ENCODE measurements at regions not wholly inside any gene's neighbourhood (a gene's known extent, or its start where the extent isn't known, plus 50 kb on each side); places are given as distances from the start of the nearest gene placed in this dataset.
"Not testable (repeated sequence)": the region's sequence is repeated elsewhere in the genome, so short reads cannot be mapped to it uniquely, and the experiment has no call there.

DNA sequence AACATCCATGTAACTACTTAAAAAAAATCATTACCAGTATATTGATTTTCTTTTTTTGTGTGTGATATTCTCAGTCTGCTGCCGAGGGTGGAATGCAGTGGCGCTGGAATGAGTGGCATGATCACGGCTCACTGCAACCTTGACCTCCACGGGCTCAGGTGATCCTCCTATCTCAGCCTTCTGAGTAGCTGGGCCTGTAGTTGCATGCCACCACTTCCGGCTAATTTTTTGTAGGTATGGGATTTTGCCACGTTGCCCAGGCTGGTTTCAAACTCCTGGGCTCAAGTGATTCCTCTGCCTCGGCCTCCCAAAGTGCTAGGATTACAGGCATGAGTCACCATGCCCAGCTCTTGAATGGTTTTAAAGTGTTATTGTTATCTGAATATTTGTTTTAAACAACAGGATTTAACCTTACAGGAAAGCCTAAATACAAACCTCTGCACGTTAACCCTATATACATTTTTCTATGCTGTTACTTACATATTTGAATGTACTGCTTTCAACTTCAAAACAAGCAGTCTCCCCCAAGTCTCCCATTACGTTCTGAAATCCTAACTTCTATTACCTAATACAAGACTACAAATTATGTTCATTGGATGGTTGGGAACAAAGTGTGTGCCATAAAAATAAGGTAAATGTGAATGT lies 61.7 kb downstream of the KPNA2 start:
- no peaks in the 10 kb centered on the region for H3K4me1 Mint-ChIP-seq
- H3K9me3 Mint-ChIP-seq: no peaks in the 10 kb centered on the region
- no peaks in the 10 kb centered on the region for H3K36me3 Mint-ChIP-seq (ENCODE audit: low read depth)
- no peaks in the 10 kb centered on the region for H3K27me3 Mint-ChIP-seq
- no peak overlapping the region for H3K4me3 Mint-ChIP-seq
- no peak for ATAC-seq (replicated peaks)
- no peak overlapping the region for H3K27ac Mint-ChIP-seq

DNA sequence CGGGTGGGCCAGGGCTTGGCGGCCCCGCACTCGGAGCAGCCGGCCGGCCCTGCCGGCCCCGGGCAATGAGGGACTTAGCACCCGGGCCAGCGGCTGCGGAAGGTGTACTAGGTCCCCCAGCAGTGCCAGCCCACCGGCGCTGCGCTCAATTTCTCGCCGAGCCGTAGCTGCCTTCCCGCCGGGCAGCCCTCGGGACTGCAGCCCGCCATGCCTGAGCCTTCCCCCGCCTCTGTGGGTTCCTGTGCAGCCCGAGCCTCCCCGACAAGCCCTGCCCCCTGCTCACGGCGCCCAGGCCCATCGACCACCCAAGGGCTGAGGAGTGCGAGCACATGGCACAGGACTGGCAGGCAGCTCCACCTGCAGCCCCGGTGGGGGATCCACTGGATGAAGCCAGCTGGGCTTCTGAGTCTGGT lies 63.8 kb downstream of the KPNA2 start:
- H3K27ac Mint-ChIP-seq; H3K36me3 Mint-ChIP-seq (ENCODE audit: low read depth); H3K27me3 Mint-ChIP-seq; H3K9me3 Mint-ChIP-seq; ATAC-seq (replicated peaks); H3K4me3 Mint-ChIP-seq: not testable (repeated sequence)
- peaks cover 10% of the 10 kb centered on the region for H3K4me1 Mint-ChIP-seq

DNA sequence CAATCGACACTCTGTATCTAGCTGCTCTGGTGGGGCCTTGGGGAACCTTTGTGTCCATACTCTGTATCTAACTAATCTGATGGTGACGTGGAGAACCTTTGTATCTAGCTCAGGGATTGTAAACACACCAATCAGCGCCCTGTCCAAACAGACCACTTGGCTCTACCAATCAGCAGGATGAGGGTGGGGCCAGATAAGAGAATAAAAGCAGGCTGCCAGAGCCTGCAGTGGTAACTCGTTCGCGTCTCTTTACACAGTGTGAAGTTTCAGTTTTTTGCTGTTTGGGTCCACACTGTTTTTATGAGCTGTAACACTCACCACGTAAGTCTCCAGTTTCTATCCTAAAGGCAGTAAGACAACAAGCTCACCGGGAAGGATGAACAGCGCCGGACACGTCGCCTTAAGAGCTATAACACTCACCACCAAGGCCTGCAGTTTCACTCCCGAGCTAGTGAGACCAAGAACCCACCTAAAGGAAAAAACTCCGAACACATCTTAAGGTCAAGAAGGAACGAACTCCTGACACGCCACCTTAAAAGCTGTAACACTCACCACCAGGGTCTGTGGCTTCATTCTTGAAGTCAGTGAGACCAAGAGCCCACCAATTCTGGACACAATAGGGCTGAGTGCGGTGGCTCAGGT lies 64.6 kb downstream of the KPNA2 start:
- Mint-ChIP-seq H3K27me3 (no peaks in the 10 kb centered on the region), H3K36me3 (ENCODE audit: low read depth) (peaks cover 14% of the 10 kb centered on the region), H3K4me3 (peak overlapping the region; percentile 93), H3K4me1 (peaks cover 15% of the 10 kb centered on the region), H3K27ac (no peak overlapping the region), H3K9me3 (no peaks in the 10 kb centered on the region)
- ATAC-seq (replicated peaks): no peak

DNA sequence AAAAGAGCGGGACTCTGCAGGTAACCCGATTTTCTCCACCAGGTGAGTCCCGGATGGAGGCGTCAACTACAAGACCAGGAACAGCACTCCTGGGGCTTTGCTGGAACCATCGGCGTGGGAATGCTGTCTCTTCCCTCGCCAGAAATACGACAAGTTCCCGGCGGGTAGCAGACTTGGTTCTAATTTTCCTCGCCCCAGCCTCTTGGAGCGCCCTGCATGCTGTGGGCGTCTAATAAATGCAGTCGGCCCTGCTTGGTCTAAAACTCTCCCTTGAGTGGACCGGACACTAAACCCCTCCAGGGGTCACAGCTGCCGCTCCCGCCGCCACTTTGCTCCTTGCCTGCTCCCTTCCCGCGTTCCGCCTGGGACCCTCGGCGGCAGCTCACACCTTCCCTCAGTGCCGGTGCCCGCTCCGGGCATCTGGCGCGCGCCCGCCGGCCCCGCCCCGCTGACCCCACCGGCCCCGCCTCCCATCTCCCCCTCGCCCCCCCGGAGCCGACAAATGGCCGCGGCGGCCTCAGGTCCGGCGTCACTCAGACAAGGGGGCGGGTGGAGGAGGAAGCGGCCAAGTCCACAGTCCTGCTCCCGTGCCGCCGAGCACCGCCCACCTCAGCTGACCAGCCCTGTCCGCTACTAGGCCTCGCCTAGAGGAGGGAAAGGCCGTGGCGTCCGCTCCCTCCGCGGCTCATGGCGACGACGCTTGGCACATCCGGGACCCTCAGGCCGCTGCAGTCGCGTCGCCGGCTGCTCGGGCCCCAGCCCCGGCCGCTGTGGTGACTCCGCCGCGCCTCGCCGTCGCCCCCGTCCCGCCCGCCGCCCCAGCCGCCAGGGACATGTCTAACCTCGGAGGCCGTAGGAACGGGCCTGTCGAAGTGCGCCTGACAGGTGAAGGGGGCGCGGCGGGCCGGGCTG lies 65.8 kb downstream of the KPNA2 start:
- Mint-ChIP-seq H3K4me1 (peaks cover 19% of the 10 kb centered on the region), H3K4me3 (peak overlapping the region; percentile 93), H3K27ac (peak overlapping the region; percentile 96), H3K36me3 (ENCODE audit: low read depth) (peaks cover 19% of the 10 kb centered on the region), H3K9me3 (no peaks in the 10 kb centered on the region), H3K27me3 (no peaks in the 10 kb centered on the region)
- peak; percentile 90 for ATAC-seq (replicated peaks)

DNA sequence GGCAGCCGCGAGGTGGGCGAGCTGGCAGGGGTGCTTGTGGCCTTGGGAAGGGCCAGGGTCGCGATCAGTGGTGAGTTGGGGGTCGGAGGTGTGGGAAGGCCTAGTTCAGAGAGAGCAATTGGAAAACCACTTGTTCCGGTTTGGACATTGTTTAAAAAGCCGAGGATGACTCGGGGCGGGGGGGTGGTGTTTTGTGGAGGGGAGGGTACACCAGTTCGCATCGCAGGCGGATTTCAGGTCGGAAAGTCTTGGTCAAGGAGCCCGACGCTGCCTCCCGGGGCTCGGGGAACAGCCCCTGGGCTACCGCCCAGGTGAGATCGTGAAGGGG lies 66.4 kb downstream of the KPNA2 start:
- Mint-ChIP-seq H3K36me3 (ENCODE audit: low read depth) (peaks cover 22% of the 10 kb centered on the region), H3K4me1 (peaks cover 24% of the 10 kb centered on the region), H3K4me3 (peak overlapping the region; percentile 93), H3K9me3 (no peaks in the 10 kb centered on the region), H3K27me3 (no peaks in the 10 kb centered on the region), H3K27ac (peak overlapping the region; percentile 96)
- peak; percentile 12 for ATAC-seq (replicated peaks)

DNA sequence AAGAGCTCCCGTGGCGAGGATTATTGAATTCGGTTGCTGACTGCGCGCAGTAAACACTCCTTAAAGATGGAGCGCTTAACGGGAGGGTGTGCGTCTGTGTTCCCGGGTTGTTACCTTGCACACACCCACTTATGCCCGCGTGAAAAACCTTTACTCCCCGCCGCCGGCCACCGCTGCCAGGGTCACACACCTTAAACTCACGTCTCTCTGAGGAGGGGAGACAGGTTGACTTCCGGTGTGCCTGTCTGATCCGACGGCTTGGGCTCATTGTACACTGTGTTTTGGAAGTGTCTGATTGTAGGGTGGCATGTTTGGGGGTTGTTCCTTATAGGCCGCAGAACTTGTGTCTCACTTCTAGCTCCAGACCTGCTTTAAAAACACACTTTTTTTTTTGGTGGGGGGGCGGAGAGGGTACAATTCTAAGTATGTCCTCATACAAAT lies 66.8 kb downstream of the KPNA2 start:
- peaks cover 27% of the 10 kb centered on the region for H3K4me1 Mint-ChIP-seq
- peak overlapping the region; percentile 96 for H3K27ac Mint-ChIP-seq
- ATAC-seq (replicated peaks): peak; percentile 25
- H3K27me3 Mint-ChIP-seq: no peaks in the 10 kb centered on the region
- H3K9me3 Mint-ChIP-seq: no peaks in the 10 kb centered on the region
- peaks cover 26% of the 10 kb centered on the region for H3K36me3 Mint-ChIP-seq (ENCODE audit: low read depth)
- peak overlapping the region; percentile 93 for H3K4me3 Mint-ChIP-seq

DNA sequence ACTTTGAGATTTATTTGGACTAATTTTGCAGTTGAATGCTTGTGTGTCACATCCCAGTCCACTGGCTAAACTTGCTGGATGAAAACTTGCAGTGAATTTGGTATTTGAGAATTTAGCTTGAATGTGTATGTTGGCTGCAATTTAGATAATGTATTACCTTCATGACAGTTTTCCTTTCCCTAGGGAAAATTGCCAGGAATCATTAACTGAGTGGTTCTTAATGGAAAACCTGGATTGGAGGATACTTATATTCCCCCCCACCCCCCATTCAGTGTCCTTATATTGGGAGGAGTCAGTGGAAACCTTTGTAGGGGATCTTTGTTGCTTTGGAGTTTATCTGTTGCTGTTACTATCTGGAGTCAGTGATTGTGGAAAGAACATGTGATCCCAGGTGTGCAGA lies 67.6 kb downstream of the KPNA2 start:
- Mint-ChIP-seq H3K27ac (peak overlapping the region; percentile 96), H3K27me3 (no peaks in the 10 kb centered on the region), H3K4me3 (peak overlapping the region; percentile 93), H3K9me3 (no peaks in the 10 kb centered on the region), H3K4me1 (peaks cover 30% of the 10 kb centered on the region), H3K36me3 (ENCODE audit: low read depth) (peaks cover 30% of the 10 kb centered on the region)
- ATAC-seq (replicated peaks): no peak

DNA sequence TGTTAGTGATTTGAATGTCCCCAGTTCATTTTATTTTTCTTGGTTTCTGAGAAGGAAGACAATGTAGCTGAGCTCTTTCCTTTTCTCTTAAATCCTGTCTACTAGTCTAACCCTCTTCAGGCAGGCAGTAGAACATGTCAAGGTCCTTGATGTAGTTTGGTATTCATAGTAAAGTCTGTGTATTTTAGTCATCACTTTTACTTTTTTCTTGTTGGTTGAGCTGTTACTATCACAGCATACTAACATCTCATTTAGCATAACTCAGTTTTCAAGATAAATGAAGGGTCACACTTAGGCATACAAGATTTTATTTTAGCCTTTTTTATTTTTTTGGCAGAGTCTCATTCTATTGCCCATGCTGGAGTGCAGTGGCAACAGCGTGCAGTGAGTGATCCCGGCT lies 70.5 kb downstream of the KPNA2 start:
- H3K27ac Mint-ChIP-seq: no peak overlapping the region

DNA sequence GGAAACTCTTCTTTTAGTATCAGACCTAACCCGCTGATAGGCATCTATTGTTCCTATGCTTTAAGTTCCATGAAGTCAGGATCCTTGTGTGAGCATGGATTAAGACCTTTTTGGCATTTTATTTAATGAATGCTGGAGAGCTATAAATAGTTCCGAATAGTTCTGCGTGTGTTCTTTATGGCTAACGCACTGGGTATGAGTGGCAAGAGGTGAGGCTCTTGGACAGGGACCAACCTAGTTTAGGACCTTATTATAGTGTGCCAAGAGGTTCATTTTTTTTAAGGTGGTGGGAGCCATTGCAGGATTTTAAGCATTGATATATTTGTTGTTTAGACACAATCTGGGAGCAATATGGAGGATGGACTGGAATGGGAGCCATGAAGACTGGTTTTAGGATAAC lies 71.8 kb downstream of the KPNA2 start:
- Mint-ChIP-seq H3K9me3 (no peaks in the 10 kb centered on the region), H3K36me3 (ENCODE audit: low read depth) (peaks cover 36% of the 10 kb centered on the region), H3K4me3 (no peak overlapping the region), H3K27ac (no peak overlapping the region), H3K4me1 (peaks cover 30% of the 10 kb centered on the region), H3K27me3 (no peaks in the 10 kb centered on the region)
- no peak for ATAC-seq (replicated peaks)

More for the DNA sequence above, 70.5 kb downstream of the KPNA2 start:
- Mint-ChIP-seq H3K4me1 (peaks cover 30% of the 10 kb centered on the region), H3K4me3 (no peak overlapping the region), H3K36me3 (ENCODE audit: low read depth) (peaks cover 36% of the 10 kb centered on the region), H3K9me3 (no peaks in the 10 kb centered on the region), H3K27me3 (no peaks in the 10 kb centered on the region)
- peak; percentile 27 for ATAC-seq (replicated peaks)

DNA sequence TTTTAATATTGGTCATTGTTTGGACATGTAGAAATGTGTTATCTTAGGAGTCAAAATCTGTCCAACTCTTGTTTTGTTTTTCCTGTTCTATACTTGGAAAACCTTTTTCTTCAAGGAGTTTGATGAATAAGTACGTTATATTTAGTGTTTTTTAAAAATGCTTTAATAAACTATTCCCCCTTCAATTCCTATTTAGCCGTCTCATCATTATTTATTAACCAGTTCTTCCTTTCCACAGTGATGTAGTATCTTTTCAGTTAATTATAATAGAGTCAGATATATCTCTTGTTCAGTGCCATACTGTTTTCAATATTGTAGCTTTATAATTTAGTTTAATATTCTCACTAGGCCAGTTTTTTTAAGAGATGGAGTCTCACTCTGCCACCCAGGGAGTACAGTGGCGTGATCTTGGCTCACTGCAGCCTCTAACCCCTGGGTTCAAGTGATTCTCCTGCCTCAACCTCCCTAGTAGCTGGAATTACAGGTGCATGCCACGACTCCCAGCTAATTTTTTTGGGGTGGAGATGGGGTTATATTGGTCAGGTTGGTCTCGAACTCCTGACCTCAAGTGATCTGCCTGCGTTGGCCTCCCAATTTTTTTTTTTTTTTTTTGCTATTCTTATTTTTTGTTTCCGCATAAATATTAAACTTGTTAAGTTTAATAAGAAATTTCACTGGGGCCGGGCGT lies 72.9 kb downstream of the KPNA2 start:
- Mint-ChIP-seq H3K27ac (no peak overlapping the region), H3K4me1 (peaks cover 26% of the 10 kb centered on the region), H3K36me3 (ENCODE audit: low read depth) (peaks cover 38% of the 10 kb centered on the region), H3K9me3 (no peaks in the 10 kb centered on the region), H3K27me3 (no peaks in the 10 kb centered on the region), H3K4me3 (no peak overlapping the region)
- no peak for ATAC-seq (replicated peaks)

DNA sequence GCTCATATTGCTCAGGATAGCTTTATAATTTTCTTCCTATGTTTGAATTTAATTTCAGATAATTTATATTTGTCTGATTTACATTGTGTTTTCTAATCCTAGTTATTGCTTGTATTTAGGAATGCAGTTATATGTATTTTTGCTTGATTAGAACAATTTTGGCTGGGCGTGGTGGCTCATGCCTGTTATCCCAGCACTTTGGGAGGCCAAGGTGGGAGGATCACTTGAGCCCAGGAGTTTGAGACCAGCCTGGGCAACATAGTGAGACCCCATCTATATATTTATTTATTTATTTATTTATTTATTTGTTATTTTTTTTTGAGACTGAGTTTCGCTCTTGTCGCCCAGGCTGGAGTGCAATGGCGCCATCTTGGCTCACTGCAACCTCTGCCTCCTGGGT lies 73.9 kb downstream of the KPNA2 start:
- H3K27me3 Mint-ChIP-seq; ATAC-seq (replicated peaks); H3K9me3 Mint-ChIP-seq; H3K27ac Mint-ChIP-seq; H3K4me3 Mint-ChIP-seq: not testable (repeated sequence)
- Mint-ChIP-seq H3K36me3 (ENCODE audit: low read depth) (peaks cover 36% of the 10 kb centered on the region), H3K4me1 (peaks cover 19% of the 10 kb centered on the region)

DNA sequence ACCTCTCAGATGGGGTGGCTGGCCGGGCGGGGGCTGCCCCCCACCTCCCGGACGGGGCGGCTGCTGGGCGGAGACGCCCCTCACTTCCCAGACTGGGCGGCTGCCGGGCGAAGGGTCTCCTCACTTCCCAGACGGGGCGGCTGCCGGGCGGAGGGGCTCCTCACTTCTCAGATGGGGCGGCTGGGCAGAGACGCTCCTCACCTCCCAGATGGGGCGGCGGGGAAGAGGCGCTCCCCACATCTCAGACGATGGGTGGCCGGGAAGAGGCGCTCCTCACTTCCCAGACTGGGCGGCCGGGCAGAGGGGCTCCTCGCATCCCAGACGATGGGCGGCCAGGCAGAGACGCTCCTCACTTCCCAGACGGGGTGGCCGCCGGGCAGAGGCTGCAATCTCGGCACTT lies 80.7 kb downstream of the KPNA2 start:
- H3K27ac Mint-ChIP-seq; H3K4me1 Mint-ChIP-seq; H3K27me3 Mint-ChIP-seq; H3K9me3 Mint-ChIP-seq; ATAC-seq (replicated peaks); H3K4me3 Mint-ChIP-seq: not testable (repeated sequence)
- H3K36me3 Mint-ChIP-seq (ENCODE audit: low read depth): peaks cover 47% of the 10 kb centered on the region

DNA sequence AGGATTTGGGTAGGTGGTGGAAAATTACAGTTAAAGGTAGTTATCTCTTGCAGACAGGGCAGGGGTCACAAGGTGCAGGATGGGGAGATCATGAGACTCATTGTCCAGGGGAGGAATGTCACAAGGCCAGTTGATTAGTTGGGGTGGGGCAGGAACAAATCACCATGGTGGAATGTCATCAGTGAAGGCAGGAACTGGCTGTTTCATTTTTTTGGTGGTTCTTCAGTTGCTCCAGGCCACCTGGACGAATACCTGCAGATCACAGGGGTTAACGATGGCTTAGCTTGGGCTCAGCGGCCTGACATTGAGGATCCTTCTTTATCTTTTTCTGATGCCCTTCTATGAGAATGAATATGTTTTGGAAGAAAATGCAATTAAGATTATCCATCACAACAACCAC lies 87.1 kb downstream of the KPNA2 start:
- H3K4me1 Mint-ChIP-seq: peaks cover 11% of the 10 kb centered on the region
- no peak overlapping the region for H3K4me3 Mint-ChIP-seq
- H3K36me3 Mint-ChIP-seq (ENCODE audit: low read depth): peaks cover 74% of the 10 kb centered on the region
- no peaks in the 10 kb centered on the region for H3K27me3 Mint-ChIP-seq
- no peak for ATAC-seq (replicated peaks)
- H3K27ac Mint-ChIP-seq: no peak overlapping the region
- no peaks in the 10 kb centered on the region for H3K9me3 Mint-ChIP-seq

DNA sequence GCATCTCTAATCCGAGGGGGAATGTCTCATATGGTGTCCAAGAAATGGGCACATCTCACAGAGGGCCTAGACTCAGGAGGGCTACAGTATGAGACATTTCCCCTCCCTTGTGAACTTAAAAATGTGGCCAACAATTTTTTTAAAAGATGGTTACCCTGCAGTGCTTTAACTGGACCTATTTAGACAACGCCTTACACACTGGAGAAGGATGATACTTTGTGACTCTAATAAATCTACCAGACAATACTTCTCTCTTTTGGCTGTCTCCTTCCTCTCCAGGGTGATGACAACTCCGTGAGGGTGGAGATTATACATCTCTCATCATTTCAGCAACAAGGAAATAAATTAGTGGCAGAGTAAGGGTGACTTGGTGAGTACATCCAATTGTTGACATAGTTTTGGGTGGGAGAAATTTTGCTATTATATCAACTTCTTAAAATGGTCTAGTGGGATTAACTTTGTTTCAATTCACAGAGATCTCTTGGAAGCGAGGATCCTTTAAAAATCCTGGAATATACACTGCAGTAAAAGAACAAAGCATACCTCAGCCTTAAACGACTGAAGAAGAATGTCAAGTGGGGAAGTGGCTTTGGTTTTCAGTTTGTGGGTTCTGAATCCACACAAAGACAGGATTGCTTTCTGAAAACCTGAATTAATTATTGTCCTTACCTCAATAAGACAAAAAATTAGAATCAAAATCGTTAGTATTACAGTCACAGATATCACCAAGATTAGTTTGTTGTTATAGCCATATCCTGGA lies 89.8 kb downstream of the KPNA2 start:
- Mint-ChIP-seq H3K27me3 (no peaks in the 10 kb centered on the region), H3K9me3 (no peaks in the 10 kb centered on the region), H3K36me3 (ENCODE audit: low read depth) (peaks cover 73% of the 10 kb centered on the region), H3K4me3 (no peak overlapping the region), H3K27ac (no peak overlapping the region), H3K4me1 (peaks cover 5% of the 10 kb centered on the region)
- no peak for ATAC-seq (replicated peaks)
